ENCODE measurements at regions not wholly inside any gene's neighbourhood (a gene's known extent, or its start where the extent isn't known, plus 50 kb on each side); places are given as distances from the start of the nearest gene placed in this dataset.

GRCh38 chr4:166546009-166546408 is 673.0 kb downstream of the TLL1 start:
- TF ChIP-seq EZH2 (IDR thresholded peaks at IDR 0.05; ENCODE audit: borderline replicate concordance) (no peak), CTCF (IDR thresholded peaks at IDR 0.05; ENCODE audit: poor library complexity) (no peak)
